ENCODE measurements at regions not wholly inside any gene's neighbourhood (a gene's known extent, or its start where the extent isn't known, plus 50 kb on each side); places are given as distances from the start of the nearest gene placed in this dataset.

GRCh38 chr6:139655783-139656705 lies 281.6 kb upstream of the CITED2 start:
- Histone ChIP-seq H3K9me3 (no peaks in the 10 kb centered on the region), H3K4me1 (peaks cover 6% of the 10 kb centered on the region), H3K27me3 (ENCODE audit: low read depth) (no peaks in the 10 kb centered on the region), H3K27ac (no peak overlapping the region), H3K36me3 (no peaks in the 10 kb centered on the region), H3K4me3 (no peak overlapping the region)
- intact Hi-C loops (cut with DNase I): no loop called here
- no peak for TF ChIP-seq CTCF (IDR thresholded peaks at IDR 0.05)
- no peak for DNase-seq
- peak; percentile 57 to 67 for ATAC-seq

- no peak overlapping the region for H3K4me3 ChIP-seq
- H3K27me3 ChIP-seq (ENCODE audit: low read depth): no peaks in the 10 kb centered on the region
- ATAC-seq (no peak), DNase-seq (no peak)
- H3K36me3 ChIP-seq: no peaks in the 10 kb centered on the region
- TF ChIP-seq CTCF (IDR thresholded peaks at IDR 0.05): no peak
- H3K27ac ChIP-seq: no peak overlapping the region
- H3K9me3 ChIP-seq: no peaks in the 10 kb centered on the region
- intact Hi-C loops (cut with DNase I): no loop called here
- H3K4me1 ChIP-seq: peaks cover 6% of the 10 kb centered on the region
Observed at GRCh38 chr6:139654888-139655782, 280.7 kb upstream of the CITED2 start.

GRCh38 chr6:139654309-139654708 lies 279.9 kb upstream of the CITED2 start:
- ATAC-seq (no peak), DNase-seq (no peak)
- H3K36me3 ChIP-seq: no peaks in the 10 kb centered on the region
- H3K4me1 ChIP-seq: peaks cover 6% of the 10 kb centered on the region
- no peak for TF ChIP-seq CTCF (IDR thresholded peaks at IDR 0.05)
- H3K9me3 ChIP-seq: no peaks in the 10 kb centered on the region
- H3K4me3 ChIP-seq: no peak overlapping the region
- intact Hi-C loops (cut with DNase I): no loop called here
- no peak overlapping the region for H3K27ac ChIP-seq
- H3K27me3 ChIP-seq (ENCODE audit: low read depth): no peaks in the 10 kb centered on the region

GRCh38 chr6:139653111-139653510 lies 278.7 kb upstream of the CITED2 start:
- no peak for ATAC-seq
- H3K4me3 ChIP-seq: no peak overlapping the region
- intact Hi-C loops (cut with DNase I): no loop called here
- H3K9me3 ChIP-seq: no peaks in the 10 kb centered on the region
- TF ChIP-seq CTCF (IDR thresholded peaks at IDR 0.05): no peak
- no peak overlapping the region for H3K27ac ChIP-seq
- DNase-seq: no peak
- no peaks in the 10 kb centered on the region for H3K27me3 ChIP-seq (ENCODE audit: low read depth)
- H3K4me1 ChIP-seq: peaks cover 6% of the 10 kb centered on the region
- no peaks in the 10 kb centered on the region for H3K36me3 ChIP-seq

DNA sequence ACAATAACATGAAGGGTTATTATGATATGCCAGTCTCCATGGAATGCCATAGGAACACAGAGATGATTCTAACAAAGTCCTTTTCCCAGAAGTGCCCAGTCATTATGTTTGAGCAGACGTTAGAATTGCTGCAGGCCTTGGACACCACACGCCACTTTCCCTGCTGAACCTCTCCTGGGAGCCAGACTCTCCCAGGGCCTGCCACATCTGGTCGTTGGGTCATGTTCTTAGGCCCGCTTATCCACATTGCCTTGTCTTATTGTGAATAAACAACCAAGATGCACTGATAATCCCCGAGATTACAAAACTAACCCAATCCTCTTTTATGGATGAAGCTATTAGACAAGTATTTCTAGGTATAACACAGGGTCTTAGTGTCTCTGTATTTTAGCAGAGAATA lies 276.5 kb upstream of the CITED2 start:
- H3K4me1 ChIP-seq: peaks cover 6% of the 10 kb centered on the region
- no peak overlapping the region for H3K27ac ChIP-seq
- intact Hi-C loops (cut with DNase I): no loop called here
- no peak for TF ChIP-seq CTCF (IDR thresholded peaks at IDR 0.05)
- no peaks in the 10 kb centered on the region for H3K9me3 ChIP-seq
- no peak for DNase-seq
- no peak overlapping the region for H3K4me3 ChIP-seq
- no peak for ATAC-seq
- H3K27me3 ChIP-seq (ENCODE audit: low read depth): no peaks in the 10 kb centered on the region
- H3K36me3 ChIP-seq: no peaks in the 10 kb centered on the region

All from lower lobe of right lung (tissue), 2 donors.